Stimulated activated CD4-positive, alpha-beta T cell treated with anti-CD3 and anti-CD28 coated beads, Interleukin-4, amount 100 ng/mL, for 1 hour (primary cell): ENCODE measurements at regions not wholly inside any gene's neighbourhood (a gene's known extent, or its start where the extent isn't known, plus 50 kb on each side); places are given as distances from the start of the nearest gene placed in this dataset.
"Not testable (repeated sequence)": the region's sequence is repeated elsewhere in the genome, so short reads cannot be mapped to it uniquely, and the experiment has no call there.

Source experiments
- DNase-seq: peaks from one replicate; pipeline ENCODE4 v3.0.0-alpha.2; 2020

DNA sequence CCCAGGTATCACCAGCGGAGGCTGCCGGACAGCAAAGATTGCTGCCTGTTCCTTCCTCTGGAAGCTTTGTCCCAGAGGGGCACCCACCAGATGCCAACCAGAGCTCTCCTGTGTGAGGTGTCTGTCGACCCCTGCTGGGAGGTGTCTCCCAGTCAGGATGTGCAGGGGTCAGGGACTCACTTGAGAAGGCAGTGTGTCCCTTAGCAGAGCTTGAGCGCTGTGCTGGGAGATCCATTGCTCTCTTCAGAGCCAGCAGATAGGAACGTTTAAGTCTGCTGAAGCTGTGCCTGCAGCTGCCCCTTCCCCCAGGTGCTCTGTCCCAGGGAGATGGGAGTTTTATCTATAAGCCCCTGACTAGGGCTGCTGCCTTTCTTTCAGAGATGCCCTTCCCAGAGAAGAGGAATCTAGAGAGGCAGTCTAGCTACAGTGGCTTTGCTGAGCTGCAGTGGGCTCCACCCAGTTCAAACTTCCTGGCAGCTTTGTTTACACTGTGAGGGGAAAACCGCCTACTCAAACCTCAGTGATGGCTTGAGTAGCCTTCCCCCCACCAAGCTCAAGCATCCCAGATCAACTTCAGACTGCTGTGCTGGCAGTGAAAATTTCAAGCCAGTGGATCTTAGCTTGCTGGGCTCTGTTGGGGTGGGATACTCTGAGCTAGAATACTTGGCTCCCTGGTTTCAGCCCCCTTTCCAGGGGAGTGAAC, 253.7 kb downstream of the SPATA31A6 start:
- DNase-seq: not testable (repeated sequence)

GRCh38 chr9:42442680-42443079, 259.2 kb downstream of the SPATA31A6 start:
- not testable (repeated sequence) for DNase-seq

- DNase-seq: not testable (repeated sequence)
Measured at GRCh38 chr9:42443414-42443813, 260.0 kb downstream of the SPATA31A6 start.

GRCh38 chr9:42461436-42461835, 278.0 kb downstream of the SPATA31A6 start:
- DNase-seq: not testable (repeated sequence)

GRCh38 chr9:42461863-42462262, 278.4 kb downstream of the SPATA31A6 start:
- DNase-seq: not testable (repeated sequence)

DNA sequence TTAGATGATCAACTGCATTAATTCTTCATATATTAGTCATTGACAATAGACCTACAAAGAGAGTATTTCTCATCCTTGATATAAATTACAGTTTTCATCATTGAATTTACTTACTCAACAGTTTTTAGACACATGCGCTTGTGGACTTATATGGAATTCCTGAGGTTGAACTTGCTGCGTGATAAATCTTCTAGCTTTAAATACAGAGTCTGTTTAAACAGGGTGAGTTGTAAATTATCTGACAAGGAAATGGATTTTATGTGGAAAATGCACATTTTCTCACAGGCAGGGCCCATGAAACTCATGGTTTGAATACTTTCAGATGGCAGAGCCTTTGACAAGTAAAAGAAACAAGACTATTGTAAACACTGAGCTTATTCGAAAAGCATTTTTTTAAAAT, 280.5 kb downstream of the SPATA31A6 start:
- not testable (repeated sequence) for DNase-seq

DNA sequence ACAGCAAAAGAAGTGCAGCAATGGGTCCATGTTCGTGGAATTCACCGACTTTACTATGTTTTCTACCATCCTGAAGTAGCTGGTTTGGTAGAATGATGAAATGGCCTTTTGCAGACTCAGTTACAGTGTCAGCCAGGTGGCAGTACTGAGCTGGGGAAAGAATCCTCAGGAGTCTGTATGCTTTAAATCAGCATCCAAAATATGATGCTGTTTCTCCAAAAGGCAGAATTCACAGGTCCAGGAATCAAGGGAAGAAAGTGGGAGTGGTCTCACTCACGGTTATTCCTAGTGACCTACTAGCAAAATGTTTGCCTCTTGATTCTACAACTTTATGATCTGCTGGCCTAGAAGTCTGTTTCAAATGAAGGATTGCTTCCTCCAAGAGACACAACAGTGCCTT, 287.1 kb downstream of the SPATA31A6 start:
- not testable (repeated sequence) for DNase-seq

- not testable (repeated sequence) for DNase-seq
Measured at GRCh38 chr9:42490989-42491388, 307.5 kb downstream of the SPATA31A6 start.

GRCh38 chr9:42502620-42503264, 319.3 kb downstream of the SPATA31A6 start:
- DNase-seq: not testable (repeated sequence)

DNA sequence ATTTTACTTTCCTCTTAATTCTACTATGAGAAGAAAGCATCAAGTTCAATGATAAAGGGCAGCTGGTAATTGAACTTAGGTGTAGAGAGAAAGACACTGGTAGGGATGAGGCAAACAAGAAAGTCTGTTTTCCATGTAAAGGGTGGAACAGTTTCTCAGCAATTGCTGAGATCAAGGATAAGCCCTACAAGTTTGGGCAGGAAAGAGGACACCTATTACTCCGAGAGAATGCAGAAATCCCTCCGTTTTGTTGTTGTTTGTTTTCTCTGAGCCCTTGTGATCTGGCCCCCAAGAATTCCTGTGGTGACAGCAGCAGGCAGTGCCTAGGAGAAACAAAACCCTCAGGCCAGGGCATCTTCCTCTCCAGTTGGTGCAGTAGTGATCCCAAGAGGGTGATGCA, 324.7 kb downstream of the SPATA31A6 start:
- DNase-seq: not testable (repeated sequence)

- not testable (repeated sequence) for DNase-seq
Measured at GRCh38 chr9:42513535-42513934, 330.1 kb downstream of the SPATA31A6 start.

DNA sequence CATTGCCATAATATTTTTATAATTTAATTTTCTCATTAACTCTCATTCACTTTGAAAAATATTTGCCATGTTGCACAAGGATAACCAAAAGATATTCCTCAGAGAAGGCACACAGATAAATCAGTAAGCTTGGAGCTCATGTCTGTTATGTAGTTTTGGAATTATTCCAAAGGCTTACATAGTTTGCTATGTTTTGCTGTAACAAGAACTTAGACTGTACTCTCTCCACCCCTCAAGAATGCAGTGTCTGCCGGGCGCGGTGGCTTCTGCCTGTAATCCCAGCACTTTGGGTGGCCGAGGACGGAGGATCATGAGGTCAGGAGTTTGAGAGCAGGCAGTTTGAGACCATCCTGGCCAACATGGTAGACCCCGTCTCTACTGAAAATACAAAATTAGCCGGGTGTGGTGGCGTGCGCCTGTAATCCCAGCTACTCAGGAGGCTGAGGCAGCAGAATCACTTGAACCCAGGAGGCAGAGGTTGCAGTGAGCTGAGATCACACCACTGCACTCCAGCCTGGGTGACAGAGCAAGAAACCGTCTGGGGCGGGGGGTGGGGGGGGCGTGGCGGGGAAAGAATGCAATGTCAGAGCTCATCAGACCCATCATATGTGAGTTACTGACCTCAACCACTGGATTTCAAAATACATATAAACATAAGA, 351.0 kb downstream of the SPATA31A6 start:
- DNase-seq: not testable (repeated sequence)

- DNase-seq: peak; percentile 13
Measured at GRCh38 chr9:42534984-42535325, 351.5 kb downstream of the SPATA31A6 start.

GRCh38 chr9:42550789-42551357, 367.4 kb downstream of the SPATA31A6 start:
- not testable (repeated sequence) for DNase-seq

DNA sequence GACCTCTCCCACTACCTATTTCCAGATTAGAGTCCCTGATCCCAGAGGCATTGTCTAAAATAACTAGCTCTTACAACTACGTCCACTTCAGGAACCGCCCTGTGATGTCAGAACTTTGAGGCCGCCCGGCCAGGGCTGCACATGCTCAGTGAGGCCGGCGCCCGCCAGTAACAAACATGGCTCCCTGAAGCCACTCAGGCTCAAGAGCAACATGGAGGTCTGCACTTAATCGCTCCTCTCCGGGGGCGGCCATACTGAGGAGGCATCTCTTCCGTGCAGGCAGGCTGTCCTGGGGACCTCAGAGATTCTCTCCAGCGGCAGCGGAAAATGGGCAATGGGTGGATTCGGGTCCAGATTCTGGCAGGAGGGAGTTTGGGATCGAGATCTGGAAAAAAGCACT, 385.1 kb downstream of the SPATA31A6 start:
- DNase-seq: not testable (repeated sequence)

- peak; percentile 8 for DNase-seq
Measured at GRCh38 chr9:42568942-42569556, 385.6 kb downstream of the SPATA31A6 start.

- DNase-seq: not testable (repeated sequence)
Measured at GRCh38 chr9:42577851-42578250, 394.4 kb downstream of the SPATA31A6 start.
